ENCODE measurements at regions not wholly inside any gene's neighbourhood (a gene's known extent, or its start where the extent isn't known, plus 50 kb on each side); places are given as distances from the start of the nearest gene placed in this dataset.

- Histone ChIP-seq H3K9me3 (replicated peaks; ENCODE audit: control insufficient read depth, insufficient read depth, low read length) (peaks cover 2% of the 10 kb centered on the region), H4K20me1 (replicated peaks; ENCODE audit: control insufficient read depth, extremely low read depth, insufficient read depth, low read length) (no peaks in the 10 kb centered on the region), H3K27ac (ENCODE audit: insufficient read depth, low read depth, low read length) (no peak overlapping the region), H3K27me3 (ENCODE audit: control insufficient read depth in 2 of 2, insufficient read depth in 2 of 2, low read length in 2 of 2) (no peaks in the 10 kb centered on the region), H3K4me2 (ENCODE audit: insufficient read depth, low read length) (no peak overlapping the region), H3K36me3 (ENCODE audit: control insufficient read depth in 2 of 2, extremely low read depth in 1 of 2, insufficient read depth in 2 of 2, low read length in 2 of 2) (no peaks in the 10 kb centered on the region), H2AFZ (ENCODE audit: low read depth, low read length) (no peak overlapping the region), H3K4me1 (ENCODE audit: control insufficient read depth, extremely low read depth, insufficient read depth, low read length) (no peaks in the 10 kb centered on the region), H3K9me1 (replicated peaks; ENCODE audit: control insufficient read depth, extremely low read depth, insufficient read depth, low read length) (no peaks in the 10 kb centered on the region), H3K79me2 (ENCODE audit: control insufficient read depth, insufficient read depth, low read length) (no peaks in the 10 kb centered on the region), H3K4me3 (replicated peaks in 1 of 3; ENCODE audit: insufficient read depth in 1 of 3, low read depth in 1 of 3, low read length in 3 of 3) (no peak overlapping the region), H3K9ac (replicated peaks; ENCODE audit: extremely low read depth, insufficient read depth, low read length) (no peak overlapping the region)
- dilution Hi-C loops (cut with MboI; ENCODE audit: extremely low pct_ligation_motif_present, low sequenced_read_pairs), result no loop called here
- no peak for TF ChIP-seq EZH2 (IDR thresholded peaks at IDR 0.05; ENCODE audit: borderline replicate concordance, low read depth, low read length, severe bottlenecking)
- TF ChIP-seq MYC (IDR thresholded peaks at IDR 0.05; ENCODE audit: low read depth, low read length), result no peak
- no peak for TF ChIP-seq CTCF (IDR thresholded peaks at IDR 0.05; ENCODE audit: extremely low read depth in 1 of 2, insufficient read depth in 1 of 2, low read depth in 1 of 2, low read length in 2 of 2)
- no peak for TF ChIP-seq FOS (IDR thresholded peaks at IDR 0.05; ENCODE audit: borderline replicate concordance, insufficient read depth, low read length)
- no peak for TF ChIP-seq POLR2A (IDR thresholded peaks at IDR 0.05; ENCODE audit: low read depth, low read length)
- TF ChIP-seq GATA2 (IDR thresholded peaks at IDR 0.05; ENCODE audit: insufficient read depth, insufficient read length, low read depth, low read length), result no peak
- TF ChIP-seq JUN (IDR thresholded peaks at IDR 0.05; ENCODE audit: borderline replicate concordance, insufficient read depth, insufficient read length, low read depth), result no peak
- no peak for TF ChIP-seq MAX (IDR thresholded peaks at IDR 0.05; ENCODE audit: insufficient read depth, insufficient read length)
- no peak for TF ChIP-seq POLR2AphosphoS5 (IDR thresholded peaks at IDR 0.05; ENCODE audit: insufficient read depth, low read depth, low read length)
- DNase-seq (ENCODE audit: low read depth, low spot score) (no peak), FAIRE-seq (no peak)
- intact Hi-C loops (cut with micrococcal nuclease), result no loop called here
- ChIA-PET POLR2A (no interaction called here), CTCF (no interaction called here)
- BruUV-seq (replicated peaks), result no TSS peak
These were observed 807.3 kb upstream of the TMEM132C start for GRCh38 chr12:127459687-127460086.

Data from endothelial cell of umbilical vein (primary cell).